Cardiac muscle cell (in vitro differentiated cells and primary cell): ENCODE measurements at regions not wholly inside any gene's neighbourhood (a gene's known extent, or its start where the extent isn't known, plus 50 kb on each side); places are given as distances from the start of the nearest gene placed in this dataset.
"Not testable (repeated sequence)": the region's sequence is repeated elsewhere in the genome, so short reads cannot be mapped to it uniquely, and the experiment has no call there.

Source experiments
- DNase-seq, 2 donors: peaks; one replicate each; pipeline versions ENCODE4 v3.0.0 to v3.0.0-alpha.2; 2010 to 2017; ENCODE audit warnings: low read depth in 1 of 2, low spot score in 1 of 2
- H3K27ac ChIP-seq: fragments of 200-600 bp; sonication (generic); 2 replicates; pipeline ENCODE4 v1.5.1; 2016
- H3K27me3 ChIP-seq: fragments of 200-600 bp; sonication (generic); 2 replicates; pipeline ENCODE4 v1.6.0; 2016; ENCODE audit warnings: control low read depth
- H3K36me3 ChIP-seq: fragments of 200-600 bp; sonication (generic); 2 replicates; pipeline ENCODE4 v1.5.1; 2016; ENCODE audit warnings: control low read depth
- H3K4me1 ChIP-seq: fragments of 200-600 bp; sonication (generic); 2 replicates; pipeline ENCODE4 v1.8.1; 2017; ENCODE audit warnings: low read depth, mild to moderate bottlenecking, mixed run types
- H3K4me3 ChIP-seq: fragments of 200-600 bp; sonication (generic); 2 replicates; pipeline ENCODE4 v1.5.1; 2016; ENCODE audit warnings: mild to moderate bottlenecking
- H3K9me3 ChIP-seq: fragments of 200-600 bp; sonication (generic); 2 replicates; pipeline ENCODE4 v1.5.1; 2017; ENCODE audit warnings: low read depth, mild to moderate bottlenecking, control low read depth
- CTCF ChIP-seq: IDR thresholded peaks from 2 replicates; pipeline ENCODE4 v1.5.1; 2012; ENCODE audit warnings: low read depth, mild to moderate bottlenecking, low read length

GRCh38 chr14:37874429-37875109, 279.1 kb downstream of the TTC6 start:
- peaks cover 16% of the 10 kb centered on the region for H3K27me3 ChIP-seq
- H3K4me3 ChIP-seq: no peak overlapping the region
- H3K36me3 ChIP-seq: no peaks in the 10 kb centered on the region
- peak; percentile 75 to 85 for DNase-seq
- peak; percentile 92 for TF ChIP-seq CTCF
- H3K27ac ChIP-seq: no peak overlapping the region
- no peaks in the 10 kb centered on the region for H3K9me3 ChIP-seq
- no peaks in the 10 kb centered on the region for H3K4me1 ChIP-seq

GRCh38 chr14:37888234-37888633, 292.8 kb downstream of the TTC6 start:
- no peak overlapping the region for H3K4me3 ChIP-seq
- TF ChIP-seq CTCF: no peak
- H3K27ac ChIP-seq: no peak overlapping the region
- no peak for DNase-seq
- peaks cover 5% of the 10 kb centered on the region for H3K4me1 ChIP-seq
- no peaks in the 10 kb centered on the region for H3K9me3 ChIP-seq
- no peaks in the 10 kb centered on the region for H3K36me3 ChIP-seq
- H3K27me3 ChIP-seq: no peaks in the 10 kb centered on the region

GRCh38 chr14:37889087-37889486, 293.7 kb downstream of the TTC6 start:
- Histone ChIP-seq H3K27me3 (no peaks in the 10 kb centered on the region), H3K4me3 (no peak overlapping the region), H3K9me3 (no peaks in the 10 kb centered on the region), H3K36me3 (no peaks in the 10 kb centered on the region), H3K27ac (no peak overlapping the region), H3K4me1 (peaks cover 5% of the 10 kb centered on the region)
- DNase-seq: peak in 1 of 2 donors; percentile 48
- TF ChIP-seq CTCF: no peak

GRCh38 chr14:37890095-37890494, 294.7 kb downstream of the TTC6 start:
- H3K4me3 ChIP-seq: no peak overlapping the region
- DNase-seq: no peak
- no peaks in the 10 kb centered on the region for H3K36me3 ChIP-seq
- peak; percentile 28 for TF ChIP-seq CTCF
- peaks cover 5% of the 10 kb centered on the region for H3K4me1 ChIP-seq
- H3K27ac ChIP-seq: no peak overlapping the region
- H3K9me3 ChIP-seq: no peaks in the 10 kb centered on the region
- no peaks in the 10 kb centered on the region for H3K27me3 ChIP-seq

- not testable (repeated sequence) for H3K4me1 ChIP-seq, H3K4me3 ChIP-seq, H3K9me3 ChIP-seq, H3K27me3 ChIP-seq, H3K36me3 ChIP-seq, DNase-seq, H3K27ac ChIP-seq
Observed at GRCh38 chr14:37891500-37891899, 296.1 kb downstream of the TTC6 start.

GRCh38 chr14:37894463-37894862, 299.0 kb downstream of the TTC6 start:
- Histone ChIP-seq H3K4me3 (no peak overlapping the region), H3K27me3 (no peaks in the 10 kb centered on the region), H3K9me3 (no peaks in the 10 kb centered on the region), H3K27ac (no peak overlapping the region), H3K36me3 (no peaks in the 10 kb centered on the region), H3K4me1 (no peaks in the 10 kb centered on the region)
- no peak for DNase-seq
- no peak for TF ChIP-seq CTCF
